ENCODE measurements at regions not wholly inside any gene's neighbourhood (a gene's known extent, or its start where the extent isn't known, plus 50 kb on each side); places are given as distances from the start of the nearest gene placed in this dataset.

GRCh38 chr1:90107990-90108389, 113.1 kb downstream of the ZNF326 start:
- H4K20me1 ChIP-seq (ENCODE audit: control insufficient read depth, insufficient read depth, insufficient read length), result no peaks in the 10 kb centered on the region
- H3K27ac ChIP-seq (ENCODE audit: insufficient read length, low read depth, low read length), result no peak overlapping the region
- H3K14ac ChIP-seq (ENCODE audit: insufficient read depth, low read length), result no peak overlapping the region
- no peak overlapping the region for H2BK120ac ChIP-seq (ENCODE audit: low read depth, low read length, poor library complexity, severe bottlenecking)
- H3K4me1 Mint-ChIP-seq, result peaks cover 4 to 5% of the 10 kb centered on the region in 2 experiments; a peak in 2 of 4 replicates
- no peak overlapping the region for H3K56ac ChIP-seq (ENCODE audit: insufficient read length, low read depth, low read length)
- H2AFZ ChIP-seq (ENCODE audit: low read length), result no peak overlapping the region
- H3K36me3 Mint-ChIP-seq (ENCODE audit: insufficient read depth in 1 of 3, low read depth in 3 of 3), result no peaks in the 10 kb centered on the region
- WGBS (ENCODE audit: extremely low coverage, insufficient read length, low lambda C conversion rate), result no CpG with 5 or more reads among the region's 2 CpGs
- no peak overlapping the region for H2AK5ac ChIP-seq (ENCODE audit: insufficient read length, low read length)
- no peaks in the 10 kb centered on the region for H3K4me1 ChIP-seq (ENCODE audit: insufficient read depth, low read length)
- H3K4me2 ChIP-seq (ENCODE audit: insufficient read depth, insufficient read length, low read length), result no peak overlapping the region
- no peak overlapping the region for H3K9ac ChIP-seq (ENCODE audit: extremely low read depth, insufficient read length, low read length)
- no peak overlapping the region for H3K4ac ChIP-seq (ENCODE audit: low read depth, low read length)
- no peaks in the 10 kb centered on the region for H3K23me2 ChIP-seq (ENCODE audit: insufficient read length, low read depth, low read length, poor library complexity, severe bottlenecking)
- TF ChIP-seq CTCF (conservative IDR thresholded peaks at IDR 0.05), result no peak
- H2BK5ac ChIP-seq (ENCODE audit: insufficient read length, low read length), result no peak overlapping the region
- no peak overlapping the region for H4K8ac ChIP-seq (replicated peaks; ENCODE audit: insufficient read length, low read depth, low read length)
- H3K27me3 ChIP-seq (ENCODE audit: insufficient read depth, low read length), result no peaks in the 10 kb centered on the region
- H2BK15ac ChIP-seq (ENCODE audit: low read depth, low read length), result no peak overlapping the region
- no peak overlapping the region for H2BK20ac ChIP-seq (ENCODE audit: low read depth, low read length, poor library complexity, severe bottlenecking)
- H4K5ac ChIP-seq (ENCODE audit: insufficient read length, low read depth, low read length), result no peak overlapping the region
- no peaks in the 10 kb centered on the region for H3K9me3 Mint-ChIP-seq
- H3T11ph ChIP-seq (ENCODE audit: low read length), result no peak overlapping the region
- no peak overlapping the region for H3K4me3 Mint-ChIP-seq
- no peaks in the 10 kb centered on the region for H3K79me2 ChIP-seq (ENCODE audit: insufficient read depth, low read length)
- H3K18ac ChIP-seq (ENCODE audit: insufficient read length, low read depth, low read length), result no peak overlapping the region
- H3K27ac Mint-ChIP-seq, result no peak overlapping the region
- no peak overlapping the region for H4K91ac ChIP-seq (ENCODE audit: insufficient read length, low read depth, low read length)
- no peak for DNase-seq
- H3K79me1 ChIP-seq (ENCODE audit: insufficient read depth, low read depth, low read length, poor library complexity, severe bottlenecking), result no peaks in the 10 kb centered on the region
- no peak overlapping the region for H3K23ac ChIP-seq (ENCODE audit: insufficient read length, low read depth, low read length)
- no peaks in the 10 kb centered on the region for H3K9me3 ChIP-seq (ENCODE audit: control insufficient read depth, low read depth, low read length)
- H2BK12ac ChIP-seq (ENCODE audit: insufficient read length, low read depth, low read length), result no peak overlapping the region
- H3K27me3 Mint-ChIP-seq (ENCODE audit: low read depth), result peaks cover 2% of the 10 kb centered on the region; the same call in 1 of the 2 replicates
